Naive thymus-derived CD4-positive, alpha-beta T cell (primary cell): ENCODE measurements at regions not wholly inside any gene's neighbourhood (a gene's known extent, or its start where the extent isn't known, plus 50 kb on each side); places are given as distances from the start of the nearest gene placed in this dataset.

Source experiments
- ATAC-seq: fragments of 150-1000 bp; cut with Tn5 transposase; 2 replicates; pipeline ENCODE4 v1.10.0; 2021; ENCODE audit warnings: mild to moderate bottlenecking, moderate library complexity
- CTCF ChIA-PET: fragments of 350-600 bp; sonication (Branson Sonifier 250); formaldehyde crosslinking; loops from one replicate; lab custom pipeline; 2021; ENCODE audit warnings: antibody characterized with exemption; lab: Charles Lee
- POLR2A ChIA-PET: fragments of 350-600 bp; sonication (Branson Sonifier 250); formaldehyde crosslinking; loops from one replicate; lab custom pipeline; 2021; ENCODE audit warnings: antibody characterized with exemption, inconsistent platforms; lab: Charles Lee
- DNase-seq, 9 donors: peaks; one replicate each; pipeline versions ENCODE4 v3.0.0 to v3.0.0-alpha.2; 2020 to 2022; ENCODE audit warnings: mixed read lengths in 1 of 9
- H3K27ac ChIP-seq: one replicate; pipeline ENCODE4 v1.7.0; 2013; ENCODE audit warnings: mild to moderate bottlenecking, low read depth, low read length, moderate library complexity
- H3K27me3 ChIP-seq, 2 donors: one replicate each; pipeline ENCODE4 v1.7.0; 2013; ENCODE audit warnings: low read length in 2 of 2, mild to moderate bottlenecking in 2 of 2, moderate library complexity in 2 of 2; ENCODE audit not compliant: control insufficient read depth in 2 of 2, insufficient read depth in 2 of 2
- H3K36me3 ChIP-seq, 3 experiments: 1 replicate in 2 of 3; 2 replicates in 1 of 3; pipeline ENCODE4 v1.7.0; 2013; ENCODE audit warnings: low read length in 3 of 3, mild to moderate bottlenecking in 3 of 3, moderate library complexity in 1 of 3; ENCODE audit not compliant: insufficient read depth in 3 of 3, control insufficient read depth in 2 of 3
- H3K4me1 ChIP-seq, 2 donors: one replicate each; pipeline ENCODE4 v1.7.0; 2013; ENCODE audit warnings: low read length in 2 of 2, mild to moderate bottlenecking in 2 of 2, moderate library complexity in 1 of 2; ENCODE audit not compliant: control insufficient read depth in 2 of 2, insufficient read depth in 2 of 2
- H3K4me3 ChIP-seq: 2 replicates; pipeline ENCODE4 v1.7.0; 2013; ENCODE audit warnings: mild to moderate bottlenecking, low read length
- H3K9me3 ChIP-seq, 3 experiments: 1 replicate in 2 of 3; 2 replicates in 1 of 3; pipeline ENCODE4 v1.7.0; 2013; ENCODE audit warnings: low read length in 3 of 3; ENCODE audit not compliant: control insufficient read depth in 2 of 3
- H3K27ac Mint-ChIP-seq, 9 donors: one replicate each; pipeline ENCODE4 v1.8.0; 2020 to 2022; ENCODE audit warnings: mixed read lengths in 9 of 9, mild to moderate bottlenecking in 8 of 9, moderate library complexity in 5 of 9, inconsistent platforms in 2 of 9
- H3K27me3 Mint-ChIP-seq, 5 donors: one replicate each; pipeline ENCODE4 v1.8.0; 2021 to 2022; ENCODE audit warnings: mixed read lengths in 5 of 5, mild to moderate bottlenecking in 1 of 5
- H3K36me3 Mint-ChIP-seq, 5 donors: one replicate each; pipeline ENCODE4 v1.8.0; 2020 to 2022; ENCODE audit warnings: mixed read lengths in 5 of 5, mild to moderate bottlenecking in 3 of 5, inconsistent platforms in 1 of 5
- H3K4me1 Mint-ChIP-seq, 7 donors: one replicate each; pipeline ENCODE4 v1.8.0; 2020 to 2022; ENCODE audit warnings: mixed read lengths in 7 of 7, mild to moderate bottlenecking in 3 of 7, inconsistent platforms in 1 of 7
- H3K4me3 Mint-ChIP-seq, 10 donors: one replicate each; pipeline ENCODE4 v1.8.0; 2020 to 2022; ENCODE audit warnings: mild to moderate bottlenecking in 10 of 10, mixed read lengths in 10 of 10, moderate library complexity in 6 of 10, inconsistent platforms in 2 of 10
- H3K9me3 Mint-ChIP-seq, 11 donors: one replicate each; pipeline ENCODE4 v1.8.0; 2020 to 2022; ENCODE audit warnings: mixed read lengths in 11 of 11, mild to moderate bottlenecking in 4 of 11, inconsistent platforms in 1 of 11, moderate library complexity in 1 of 11
- intact Hi-C, 2 donors: fragments of 100-400 bp; cut with micrococcal nuclease; formaldehyde crosslinking; loops; one replicate each; pipeline ENCODE4 v1.15.1; 2023

DNA sequence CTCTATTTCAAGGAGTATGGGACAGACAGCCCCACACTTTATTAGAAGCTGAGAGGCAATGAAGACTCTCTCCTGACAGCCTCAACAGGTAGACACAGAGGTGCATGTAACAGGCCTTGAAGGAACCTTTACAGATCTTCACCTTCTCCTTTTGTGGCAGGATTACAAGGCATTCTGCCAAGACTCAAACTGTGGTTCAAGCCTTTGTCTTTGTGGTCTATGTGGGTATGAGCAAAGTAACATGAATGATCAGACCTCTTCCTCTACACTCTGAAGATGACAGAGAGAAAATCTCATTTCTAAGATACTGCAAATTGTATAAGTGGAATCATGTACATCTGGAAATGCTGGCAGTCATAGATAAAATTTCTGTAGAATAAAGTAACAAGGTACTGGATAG is 346.9 kb downstream of the CDH9 start:
- Histone ChIP-seq H3K4me3 (no peak overlapping the region), H3K27me3 (no peaks in the 10 kb centered on the region)
- POLR2A ChIA-PET, result no interaction called here

DNA sequence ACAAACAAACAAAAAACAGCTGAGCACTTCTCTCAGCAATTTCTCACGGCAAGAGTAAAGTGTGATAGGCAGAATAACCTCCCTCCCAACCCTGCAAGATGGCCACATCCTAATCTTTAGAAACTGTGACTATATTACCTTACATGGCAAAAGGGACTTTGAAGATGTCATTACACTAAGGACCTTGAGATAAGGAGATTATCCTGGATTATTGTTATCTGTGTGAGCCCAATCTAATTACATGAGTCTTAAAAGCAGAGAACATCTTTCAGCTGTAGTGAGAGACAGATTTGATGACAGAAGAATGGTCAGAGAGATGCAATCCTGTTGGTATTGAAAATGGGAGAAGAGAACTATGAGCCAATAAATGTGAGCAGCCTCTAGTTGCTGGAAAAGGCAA is 347.9 kb downstream of the CDH9 start:
- no peak overlapping the region for H3K4me3 Mint-ChIP-seq
- intact Hi-C loops, result no loop called here
- Histone ChIP-seq H3K36me3 (no peaks in the 10 kb centered on the region), H3K4me3 (no peak overlapping the region), H3K4me1 (no peaks in the 10 kb centered on the region), H3K27ac (no peak overlapping the region), H3K27me3 (no peaks in the 10 kb centered on the region), H3K9me3 (no peaks in the 10 kb centered on the region)
- peaks cover 2 to 26% (median 8%) of the 10 kb centered on the region in 11 donors for H3K9me3 Mint-ChIP-seq
- ChIA-PET CTCF (no interaction called here), POLR2A (no interaction called here)
- DNase-seq (no peak), ATAC-seq (no peak)
- H3K27ac Mint-ChIP-seq, result no peak overlapping the region
- H3K36me3 Mint-ChIP-seq, result no peaks in the 10 kb centered on the region
- H3K4me1 Mint-ChIP-seq, result no peaks in the 10 kb centered on the region
- no peaks in the 10 kb centered on the region for H3K27me3 Mint-ChIP-seq

More for the DNA sequence above, 346.9 kb downstream of the CDH9 start:
- Mint-ChIP-seq H3K4me1 (no peaks in the 10 kb centered on the region), H3K4me3 (no peak overlapping the region), H3K27ac (no peak overlapping the region), H3K36me3 (no peaks in the 10 kb centered on the region), H3K9me3 (peaks cover 3 to 32% (median 8%) of the 10 kb centered on the region in 11 donors), H3K27me3 (no peaks in the 10 kb centered on the region)
- no peaks in the 10 kb centered on the region for H3K4me1 ChIP-seq
- DNase-seq (no peak), ATAC-seq (no peak)
- H3K9me3 ChIP-seq, result no peaks in the 10 kb centered on the region
- CTCF ChIA-PET, result interaction anchor here (0.5 kb wide), 1 partner anchor 27 kb away, joined by 3 read pairs; no protein-coding TSS in a partner anchor
- H3K36me3 ChIP-seq, result no peaks in the 10 kb centered on the region
- H3K27ac ChIP-seq, result no peak overlapping the region
- intact Hi-C loops, result no loop called here

DNA sequence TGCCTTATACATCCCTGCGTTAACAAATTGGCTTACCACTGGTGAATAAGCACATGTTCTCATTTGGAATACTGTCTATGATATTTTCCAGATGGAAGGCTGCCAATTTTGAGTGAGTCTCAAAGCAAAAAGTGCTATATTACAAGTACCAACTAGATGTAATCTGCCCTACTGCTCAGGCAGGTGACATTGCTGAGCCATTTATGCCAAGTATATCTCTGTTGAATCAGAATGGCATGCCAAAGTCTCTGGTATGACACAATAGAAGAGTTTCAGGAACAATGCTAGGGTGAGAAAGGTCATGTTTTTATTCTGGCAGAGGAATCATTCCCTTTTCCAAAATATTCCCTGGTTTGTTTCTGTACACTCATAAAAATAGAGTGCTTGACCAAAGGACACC is 356.5 kb downstream of the CDH9 start:
- POLR2A ChIA-PET, result no interaction called here
- Histone ChIP-seq H3K36me3 (no peaks in the 10 kb centered on the region), H3K4me1 (no peaks in the 10 kb centered on the region), H3K9me3 (no peaks in the 10 kb centered on the region), H3K4me3 (no peak overlapping the region), H3K27ac (no peak overlapping the region), H3K27me3 (no peaks in the 10 kb centered on the region)
- CTCF ChIA-PET, result no interaction called here
- peaks cover 0 to 24% (median 9%) of the 10 kb centered on the region in 11 donors for H3K9me3 Mint-ChIP-seq
- no peaks in the 10 kb centered on the region for H3K4me1 Mint-ChIP-seq
- intact Hi-C loops, result no loop called here
- H3K27ac Mint-ChIP-seq, result no peak overlapping the region
- no peaks in the 10 kb centered on the region for H3K27me3 Mint-ChIP-seq
- H3K36me3 Mint-ChIP-seq, result no peaks in the 10 kb centered on the region
- ATAC-seq (no peak), DNase-seq (no peak)
- H3K4me3 Mint-ChIP-seq, result no peak overlapping the region

DNA sequence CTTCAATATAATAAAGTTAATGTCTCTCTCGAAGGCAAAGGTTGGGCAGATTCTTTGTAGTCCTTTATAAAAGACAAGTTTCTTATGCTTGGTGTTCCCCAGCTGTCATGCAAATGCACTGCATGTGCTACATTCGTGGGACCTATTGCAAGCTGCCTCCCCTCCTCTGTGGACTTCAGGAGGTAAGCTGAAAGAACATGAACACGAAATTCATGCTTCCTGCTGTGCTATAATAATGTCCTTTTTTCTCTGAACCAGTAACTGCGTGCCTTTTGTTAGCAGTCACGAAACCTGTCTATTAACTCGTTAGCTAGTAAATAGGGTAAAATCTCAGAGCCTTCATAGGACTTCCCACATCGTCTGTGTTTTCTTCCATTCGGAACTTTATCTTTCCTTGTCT is 363.5 kb downstream of the CDH9 start:
- Mint-ChIP-seq H3K9me3 (peaks cover 0 to 17% (median 1%) of the 10 kb centered on the region in 11 donors), H3K36me3 (no peaks in the 10 kb centered on the region), H3K4me3 (no peak overlapping the region), H3K4me1 (no peaks in the 10 kb centered on the region), H3K27ac (no peak overlapping the region), H3K27me3 (no peaks in the 10 kb centered on the region)
- H3K4me3 ChIP-seq, result no peak overlapping the region
- ChIA-PET POLR2A (no interaction called here), CTCF (no interaction called here)
- H3K9me3 ChIP-seq, result no peaks in the 10 kb centered on the region
- H3K27me3 ChIP-seq, result no peaks in the 10 kb centered on the region
- ATAC-seq (no peak), DNase-seq (no peak)
- H3K27ac ChIP-seq, result no peak overlapping the region
- H3K4me1 ChIP-seq, result no peaks in the 10 kb centered on the region
- H3K36me3 ChIP-seq, result no peaks in the 10 kb centered on the region
- intact Hi-C loops, result no loop called here

DNA sequence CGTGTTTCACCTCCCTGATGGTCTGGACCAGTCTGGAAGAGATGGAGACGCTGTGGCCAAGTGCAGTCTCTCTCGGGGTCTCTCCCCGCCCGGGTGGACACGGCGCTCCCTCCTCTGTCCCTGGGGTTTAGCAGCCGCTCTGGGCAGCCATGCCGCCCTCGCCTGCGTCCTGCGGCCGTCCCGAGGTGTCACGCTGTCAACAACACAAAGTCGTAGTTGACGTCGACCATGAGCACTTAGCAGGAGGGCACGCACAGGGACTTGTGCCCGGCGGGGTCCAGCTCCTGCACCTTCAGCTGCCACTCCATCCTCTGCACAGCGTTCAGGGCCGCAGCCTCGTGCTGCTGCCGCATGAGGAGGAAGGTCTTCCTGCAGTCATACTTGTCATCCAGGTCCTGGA is 368.9 kb downstream of the CDH9 start:
- H3K4me1 ChIP-seq, result no peaks in the 10 kb centered on the region
- no peak overlapping the region for H3K27ac ChIP-seq
- no peaks in the 10 kb centered on the region for H3K9me3 ChIP-seq
- POLR2A ChIA-PET, result no interaction called here
- no peak overlapping the region for H3K4me3 ChIP-seq
- Mint-ChIP-seq H3K36me3 (no peaks in the 10 kb centered on the region), H3K27ac (no peak overlapping the region), H3K4me1 (no peaks in the 10 kb centered on the region), H3K4me3 (no peak overlapping the region), H3K27me3 (no peaks in the 10 kb centered on the region), H3K9me3 (peaks cover 0 to 19% (median 2%) of the 10 kb centered on the region in 11 donors)
- CTCF ChIA-PET, result no interaction called here
- H3K36me3 ChIP-seq, result no peaks in the 10 kb centered on the region
- no peaks in the 10 kb centered on the region for H3K27me3 ChIP-seq
- ATAC-seq (no peak), DNase-seq (no peak)
- intact Hi-C loops, result no loop called here

DNA sequence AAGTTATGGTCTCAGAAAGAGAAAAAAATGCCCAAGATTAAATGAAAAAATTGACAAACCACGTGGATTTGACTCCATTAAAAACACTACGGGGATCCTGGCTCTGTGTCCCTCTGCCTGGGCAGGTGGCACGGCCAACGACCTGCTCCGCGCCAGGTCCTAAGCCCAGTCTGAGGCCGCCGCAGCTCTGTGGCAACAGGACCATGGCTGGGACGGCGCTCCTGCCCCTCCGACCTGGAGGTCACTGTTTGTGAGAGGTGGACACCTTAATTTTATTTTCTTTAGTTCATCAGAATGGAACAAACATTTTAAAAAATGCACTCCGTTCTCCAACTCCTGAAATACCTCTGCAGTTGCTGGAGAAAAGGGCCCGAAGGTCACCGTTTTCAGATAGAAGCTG is 369.4 kb downstream of the CDH9 start:
- POLR2A ChIA-PET, result no interaction called here
- no peaks in the 10 kb centered on the region for H3K4me1 ChIP-seq
- no peak overlapping the region for H3K4me3 Mint-ChIP-seq
- H3K27ac Mint-ChIP-seq, result no peak overlapping the region
- no peak overlapping the region for H3K4me3 ChIP-seq
- no peaks in the 10 kb centered on the region for H3K27me3 Mint-ChIP-seq
- no peak overlapping the region for H3K27ac ChIP-seq
- no peaks in the 10 kb centered on the region for H3K36me3 ChIP-seq
- H3K36me3 Mint-ChIP-seq, result no peaks in the 10 kb centered on the region
- no peak for ATAC-seq
- DNase-seq, result no peak
- peaks cover 0 to 19% (median 3%) of the 10 kb centered on the region in 11 donors for H3K9me3 Mint-ChIP-seq
- CTCF ChIA-PET, result no interaction called here
- no peaks in the 10 kb centered on the region for H3K4me1 Mint-ChIP-seq
- intact Hi-C loops, result no loop called here
- H3K27me3 ChIP-seq, result no peaks in the 10 kb centered on the region
- H3K9me3 ChIP-seq, result no peaks in the 10 kb centered on the region

DNA sequence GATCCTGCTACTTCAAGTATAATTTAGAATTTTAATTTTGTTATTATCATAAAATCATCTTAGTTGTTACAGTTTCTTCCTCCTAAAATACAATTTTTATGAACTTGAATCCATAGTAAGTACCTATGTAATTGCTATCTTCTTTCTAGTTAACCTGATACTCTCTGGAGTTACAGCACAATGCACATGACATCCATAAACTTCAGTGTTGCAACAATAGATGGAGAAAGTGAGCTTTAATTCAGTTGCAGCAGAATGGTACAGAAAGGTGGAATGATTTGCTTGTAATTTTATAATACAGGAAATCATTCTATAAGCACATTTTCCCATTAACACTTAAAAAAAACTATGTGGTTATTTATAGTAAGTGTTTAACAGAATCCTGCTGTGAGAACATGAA is 372.0 kb downstream of the CDH9 start:
- Histone ChIP-seq H3K27ac (no peak overlapping the region), H3K9me3 (no peaks in the 10 kb centered on the region)
- CTCF ChIA-PET, result no interaction called here

More for the DNA sequence above, 372.0 kb downstream of the CDH9 start:
- Histone ChIP-seq H3K27me3 (no peaks in the 10 kb centered on the region), H3K4me3 (no peak overlapping the region), H3K4me1 (no peaks in the 10 kb centered on the region), H3K36me3 (no peaks in the 10 kb centered on the region)
- DNase-seq (no peak), ATAC-seq (no peak)
- POLR2A ChIA-PET, result no interaction called here
- H3K36me3 Mint-ChIP-seq, result no peaks in the 10 kb centered on the region
- H3K4me1 Mint-ChIP-seq, result no peaks in the 10 kb centered on the region
- no peak overlapping the region for H3K4me3 Mint-ChIP-seq
- intact Hi-C loops, result no loop called here
- peaks cover 0 to 10% (median 3%) of the 10 kb centered on the region in 11 donors for H3K9me3 Mint-ChIP-seq
- H3K27me3 Mint-ChIP-seq, result no peaks in the 10 kb centered on the region
- no peak overlapping the region for H3K27ac Mint-ChIP-seq
